Skeletal muscle tissue (tissue), 3 donors: ENCODE measurements at regions not wholly inside any gene's neighbourhood (a gene's known extent, or its start where the extent isn't known, plus 50 kb on each side); places are given as distances from the start of the nearest gene placed in this dataset.
"Not testable (repeated sequence)": the region's sequence is repeated elsewhere in the genome, so short reads cannot be mapped to it uniquely, and the experiment has no call there.

Source experiments
- H3K27ac ChIP-seq: one replicate; pipeline ENCODE4 v1.7.0; 2013; ENCODE audit warnings: mild to moderate bottlenecking, low read depth, low read length, inconsistent platforms
- H3K27me3 ChIP-seq, 3 donors: one replicate each; pipeline ENCODE4 v1.7.0; 2013; ENCODE audit warnings: low read length in 3 of 3; ENCODE audit not compliant: control insufficient read depth in 3 of 3, insufficient read depth in 3 of 3
- H3K36me3 ChIP-seq, 3 donors: one replicate each; pipeline ENCODE4 v1.7.0; 2013; ENCODE audit warnings: low read length in 3 of 3; ENCODE audit not compliant: control insufficient read depth in 3 of 3, insufficient read depth in 3 of 3
- H3K4me1 ChIP-seq, 3 donors: one replicate each; pipeline ENCODE4 v1.7.0; 2013; ENCODE audit warnings: low read length in 3 of 3, mild to moderate bottlenecking in 3 of 3; ENCODE audit not compliant: control insufficient read depth in 3 of 3, insufficient read depth in 3 of 3
- H3K4me3 ChIP-seq, 3 donors: one replicate each; pipeline ENCODE4 v1.7.0; 2013; ENCODE audit warnings: low read length in 3 of 3
- H3K9ac ChIP-seq, 3 donors: one replicate each; pipeline ENCODE4 v1.7.0; 2013; ENCODE audit warnings: low read length in 3 of 3, mild to moderate bottlenecking in 3 of 3, moderate library complexity in 2 of 3, low read depth in 1 of 3
- H3K9me3 ChIP-seq, 3 donors: one replicate each; pipeline ENCODE4 v1.7.0; 2013; ENCODE audit warnings: low read length in 3 of 3; ENCODE audit not compliant: control insufficient read depth in 3 of 3
- donor health status: Osteomylitis.

GRCh38 chr7:119046068-119046467, 821.6 kb downstream of the ANKRD7 start:
- no peaks in the 10 kb centered on the region for H3K27me3 ChIP-seq
- no peaks in the 10 kb centered on the region for H3K9me3 ChIP-seq
- no peak overlapping the region for H3K4me3 ChIP-seq
- H3K36me3 ChIP-seq = no peaks in the 10 kb centered on the region
- no peak overlapping the region for H3K9ac ChIP-seq
- H3K4me1 ChIP-seq = no peaks in the 10 kb centered on the region
- H3K27ac ChIP-seq = no peak overlapping the region

- Histone ChIP-seq H3K36me3 (no peaks in the 10 kb centered on the region), H3K27ac (no peak overlapping the region), H3K27me3 (no peaks in the 10 kb centered on the region), H3K9me3 (no peaks in the 10 kb centered on the region), H3K4me3 (no peak overlapping the region), H3K4me1 (no peaks in the 10 kb centered on the region), H3K9ac (no peak overlapping the region)
Observed at GRCh38 chr7:119065966-119066365, 841.5 kb downstream of the ANKRD7 start.

GRCh38 chr7:119086026-119086425, 861.5 kb downstream of the ANKRD7 start:
- Histone ChIP-seq H3K9ac (no peak overlapping the region), H3K27ac (no peak overlapping the region), H3K9me3 (no peaks in the 10 kb centered on the region), H3K4me1 (no peaks in the 10 kb centered on the region), H3K4me3 (no peak overlapping the region), H3K27me3 (no peaks in the 10 kb centered on the region), H3K36me3 (no peaks in the 10 kb centered on the region)

- Histone ChIP-seq H3K9ac (no peak overlapping the region), H3K36me3 (no peaks in the 10 kb centered on the region), H3K4me3 (no peak overlapping the region), H3K27ac (no peak overlapping the region), H3K4me1 (no peaks in the 10 kb centered on the region), H3K9me3 (no peaks in the 10 kb centered on the region), H3K27me3 (no peaks in the 10 kb centered on the region)
Observed at GRCh38 chr7:119090851-119091250, 866.3 kb downstream of the ANKRD7 start.

- H3K27me3 ChIP-seq = no peaks in the 10 kb centered on the region
- H3K9ac ChIP-seq = no peak overlapping the region
- no peaks in the 10 kb centered on the region for H3K4me1 ChIP-seq
- H3K27ac ChIP-seq = no peak overlapping the region
- H3K36me3 ChIP-seq = no peaks in the 10 kb centered on the region
- H3K4me3 ChIP-seq = no peak overlapping the region
- no peaks in the 10 kb centered on the region for H3K9me3 ChIP-seq
Observed at GRCh38 chr7:119096683-119097082, 872.2 kb downstream of the ANKRD7 start.

- H3K4me1 ChIP-seq, H3K36me3 ChIP-seq, H3K9ac ChIP-seq, H3K9me3 ChIP-seq, H3K27me3 ChIP-seq, H3K4me3 ChIP-seq, H3K27ac ChIP-seq: not testable (repeated sequence)
Observed at GRCh38 chr7:119100611-119101258, 876.2 kb downstream of the ANKRD7 start.

- H3K27me3 ChIP-seq = no peaks in the 10 kb centered on the region
- no peak overlapping the region for H3K9ac ChIP-seq
- no peaks in the 10 kb centered on the region for H3K9me3 ChIP-seq
- H3K36me3 ChIP-seq = no peaks in the 10 kb centered on the region
- no peaks in the 10 kb centered on the region for H3K4me1 ChIP-seq
- H3K4me3 ChIP-seq = no peak overlapping the region
- no peak overlapping the region for H3K27ac ChIP-seq
Observed at GRCh38 chr7:119102291-119102690, 877.8 kb downstream of the ANKRD7 start.

- H3K36me3 ChIP-seq = no peaks in the 10 kb centered on the region
- H3K4me1 ChIP-seq = no peaks in the 10 kb centered on the region
- H3K9ac ChIP-seq = no peak overlapping the region
- no peaks in the 10 kb centered on the region for H3K27me3 ChIP-seq
- H3K4me3 ChIP-seq = no peak overlapping the region
- H3K27ac ChIP-seq = no peak overlapping the region
- H3K9me3 ChIP-seq = no peaks in the 10 kb centered on the region
Observed at GRCh38 chr7:119105381-119105780, 880.9 kb downstream of the ANKRD7 start.

GRCh38 chr7:119123326-119123725, 898.8 kb downstream of the ANKRD7 start:
- no peak overlapping the region for H3K4me3 ChIP-seq
- no peaks in the 10 kb centered on the region for H3K4me1 ChIP-seq
- no peaks in the 10 kb centered on the region for H3K9me3 ChIP-seq
- no peak overlapping the region for H3K9ac ChIP-seq
- no peaks in the 10 kb centered on the region for H3K36me3 ChIP-seq
- H3K27ac ChIP-seq = no peak overlapping the region
- no peaks in the 10 kb centered on the region for H3K27me3 ChIP-seq

- H3K9ac ChIP-seq = no peak overlapping the region
- H3K27ac ChIP-seq = no peak overlapping the region
- H3K9me3 ChIP-seq = no peaks in the 10 kb centered on the region
- no peaks in the 10 kb centered on the region for H3K4me1 ChIP-seq
- no peaks in the 10 kb centered on the region for H3K36me3 ChIP-seq
- H3K27me3 ChIP-seq = no peaks in the 10 kb centered on the region
- H3K4me3 ChIP-seq = no peak overlapping the region
Observed at GRCh38 chr7:119127706-119128105, 903.2 kb downstream of the ANKRD7 start.

- no peaks in the 10 kb centered on the region for H3K4me1 ChIP-seq
- H3K4me3 ChIP-seq = no peak overlapping the region
- no peak overlapping the region for H3K9ac ChIP-seq
- H3K9me3 ChIP-seq = no peaks in the 10 kb centered on the region
- no peaks in the 10 kb centered on the region for H3K36me3 ChIP-seq
- no peak overlapping the region for H3K27ac ChIP-seq
- no peaks in the 10 kb centered on the region for H3K27me3 ChIP-seq
Observed at GRCh38 chr7:119132436-119132835, 907.9 kb downstream of the ANKRD7 start.
